GM12872 (cell line): ENCODE measurements at regions not wholly inside any gene's neighbourhood (a gene's known extent, or its start where the extent isn't known, plus 50 kb on each side); places are given as distances from the start of the nearest gene placed in this dataset.

Source experiments
- CTCF ChIP-seq: IDR thresholded peaks from 3 replicates; pipeline ENCODE4 v1.5.1; 2011; ENCODE audit warnings: low read depth, mild to moderate bottlenecking, low read length, moderate library complexity; ENCODE audit not compliant: insufficient read depth

GRCh38 chr1:143698016-143698415, 273.8 kb downstream of the FAM72C start:
- TF ChIP-seq CTCF, result peak; percentile 59

GRCh38 chr1:143694085-143694484, 277.7 kb downstream of the FAM72C start:
- no peak for TF ChIP-seq CTCF

- no peak for TF ChIP-seq CTCF
These were observed 279.7 kb downstream of the FAM72C start for GRCh38 chr1:143691971-143692529.

GRCh38 chr1:143691400-143691891, 280.3 kb downstream of the FAM72C start:
- no peak for TF ChIP-seq CTCF

GRCh38 chr1:143689781-143690180, 282.0 kb downstream of the FAM72C start:
- TF ChIP-seq CTCF, result no peak

- no peak for TF ChIP-seq CTCF
These were observed 291.5 kb downstream of the FAM72C start for GRCh38 chr1:143680304-143680703.

- no peak for TF ChIP-seq CTCF
These were observed 298.8 kb downstream of the FAM72C start for GRCh38 chr1:143672983-143673382.

GRCh38 chr1:143667730-143668129, 304.1 kb downstream of the FAM72C start:
- TF ChIP-seq CTCF, result no peak
